H9 (cell line): ENCODE measurements at regions not wholly inside any gene's neighbourhood (a gene's known extent, or its start where the extent isn't known, plus 50 kb on each side); places are given as distances from the start of the nearest gene placed in this dataset.

ENCODE experiments used
- DNase-seq: peaks from one replicate; pipeline ENCODE4 v3.0.0-alpha.2; 2017
- H2AFZ ChIP-seq: one replicate; pipeline ENCODE4 v1.6.1; 2013; ENCODE audit warnings: mild to moderate bottlenecking, low read length, control low read depth, moderate library complexity
- H2AK5ac ChIP-seq: 2 replicates; pipeline ENCODE4 v1.6.1; 2013; ENCODE audit warnings: low read length, control low read depth, mixed read lengths; ENCODE audit not compliant: insufficient read length
- H2BK120ac ChIP-seq: one replicate; pipeline ENCODE4 v1.6.1; 2013; ENCODE audit warnings: low read depth, mild to moderate bottlenecking, low read length, control low read depth, inconsistent platforms; ENCODE audit not compliant: poor library complexity, severe bottlenecking
- H2BK12ac ChIP-seq: 2 replicates; pipeline ENCODE4 v1.6.1; 2013; ENCODE audit warnings: low read length, control low read depth, mixed read lengths, low read depth; ENCODE audit not compliant: insufficient read length
- H2BK15ac ChIP-seq: 2 replicates; pipeline ENCODE4 v1.6.1; 2013; ENCODE audit warnings: low read depth, low read length, control low read depth
- H2BK20ac ChIP-seq: one replicate; pipeline ENCODE4 v1.6.1; 2013; ENCODE audit warnings: low read depth, mild to moderate bottlenecking, low read length, control low read depth, inconsistent platforms; ENCODE audit not compliant: poor library complexity, severe bottlenecking
- H2BK5ac ChIP-seq: 2 replicates; pipeline ENCODE4 v1.6.1; 2013; ENCODE audit warnings: low read length, control low read depth, mixed read lengths; ENCODE audit not compliant: insufficient read length
- H3K14ac ChIP-seq: 2 replicates; pipeline ENCODE4 v1.6.1; 2013; ENCODE audit warnings: low read length, control low read depth; ENCODE audit not compliant: insufficient read depth
- H3K18ac ChIP-seq: 2 replicates; pipeline ENCODE4 v1.6.1; 2013; ENCODE audit warnings: low read depth, mild to moderate bottlenecking, mixed read lengths, low read length, control low read depth; ENCODE audit not compliant: insufficient read length
- H3K23ac ChIP-seq: 2 replicates; pipeline ENCODE4 v1.6.1; 2013; ENCODE audit warnings: low read length, control low read depth, mixed read lengths, low read depth; ENCODE audit not compliant: insufficient read length
- H3K23me2 ChIP-seq: 2 replicates; pipeline ENCODE4 v1.6.1; 2013; ENCODE audit warnings: low read depth, mild to moderate bottlenecking, mixed read lengths, low read length, control low read depth; ENCODE audit not compliant: insufficient read length, poor library complexity, severe bottlenecking
- H3K27ac ChIP-seq: 2 replicates; pipeline ENCODE4 v1.5.1; 2013; ENCODE audit warnings: low read length, control low read depth, mixed read lengths, low read depth; ENCODE audit not compliant: insufficient read length
- H3K27me3 ChIP-seq: 2 replicates; pipeline ENCODE4 v1.6.1; 2013; ENCODE audit warnings: low read length, control low read depth, inconsistent platforms; ENCODE audit not compliant: insufficient read depth
- H3K4ac ChIP-seq: 2 replicates; pipeline ENCODE4 v1.6.1; 2013; ENCODE audit warnings: low read depth, mild to moderate bottlenecking, control low read depth, inconsistent platforms, low read length, moderate library complexity
- H3K4me1 ChIP-seq: 2 replicates; pipeline ENCODE4 v1.6.1; 2013; ENCODE audit warnings: low read length, control low read depth, inconsistent platforms; ENCODE audit not compliant: insufficient read depth
- H3K4me2 ChIP-seq: 2 replicates; pipeline ENCODE4 v1.6.1; 2013; ENCODE audit warnings: low read length, control low read depth, mixed read lengths; ENCODE audit not compliant: insufficient read length, insufficient read depth
- H3K56ac ChIP-seq: 2 replicates; pipeline ENCODE4 v1.6.1; 2013; ENCODE audit warnings: low read depth, mild to moderate bottlenecking, mixed read lengths, low read length, control low read depth; ENCODE audit not compliant: insufficient read length
- H3K79me1 ChIP-seq: 2 replicates; pipeline ENCODE4 v1.6.1; 2013; ENCODE audit warnings: low read depth, mild to moderate bottlenecking, moderate library complexity, low read length, control low read depth, inconsistent platforms; ENCODE audit not compliant: insufficient read depth, poor library complexity, severe bottlenecking
- H3K79me2 ChIP-seq: 2 replicates; pipeline ENCODE4 v1.6.1; 2013; ENCODE audit warnings: low read length, control low read depth, inconsistent platforms; ENCODE audit not compliant: insufficient read depth
- H3K9ac ChIP-seq: 2 replicates; pipeline ENCODE4 v1.6.1; 2013; ENCODE audit warnings: low read length, control low read depth, mixed read lengths; ENCODE audit not compliant: insufficient read length; ENCODE audit errors: extremely low read depth
- H3K9me3 ChIP-seq: one replicate; pipeline ENCODE4 v1.6.1; 2013; ENCODE audit warnings: low read depth, low read length, inconsistent platforms; ENCODE audit not compliant: control insufficient read depth
- H3T11ph ChIP-seq: one replicate; pipeline ENCODE4 v1.6.1; 2013; ENCODE audit warnings: mild to moderate bottlenecking, low read length, control low read depth, inconsistent platforms
- H4K20me1 ChIP-seq: one replicate; pipeline ENCODE4 v1.6.1; 2013; ENCODE audit not compliant: control insufficient read depth, insufficient read length, insufficient read depth
- H4K5ac ChIP-seq: 2 replicates; pipeline ENCODE4 v1.6.1; 2013; ENCODE audit warnings: low read depth, mild to moderate bottlenecking, mixed read lengths, low read length, control low read depth; ENCODE audit not compliant: insufficient read length
- H4K8ac ChIP-seq: replicated peaks from 2 replicates; pipeline ENCODE4 v1.6.1; 2013; ENCODE audit warnings: low read length, control low read depth, mixed read lengths, low read depth; ENCODE audit not compliant: insufficient read length
- H4K91ac ChIP-seq: 2 replicates; pipeline ENCODE4 v1.6.1; 2013; ENCODE audit warnings: low read depth, mild to moderate bottlenecking, moderate library complexity, mixed read lengths, low read length, control low read depth; ENCODE audit not compliant: insufficient read length
- H3K27ac Mint-ChIP-seq, 3 experiments: 2 replicates in 2 of 3; 3 replicates in 1 of 3; pipeline ENCODE4 v1.8.0; 2020 to 2021; ENCODE audit warnings: mixed read lengths in 3 of 3, mild to moderate bottlenecking in 1 of 3, moderate library complexity in 1 of 3
- H3K27me3 Mint-ChIP-seq: 2 replicates; pipeline ENCODE4 v1.8.0; 2021; ENCODE audit warnings: low read depth, mild to moderate bottlenecking, moderate library complexity, mixed read lengths
- H3K36me3 Mint-ChIP-seq, 3 experiments: 2 replicates in 2 of 3; 3 replicates in 1 of 3; pipeline ENCODE4 v1.8.0; 2020 to 2021; ENCODE audit warnings: low read depth in 3 of 3, mixed read lengths in 3 of 3; ENCODE audit not compliant: insufficient read depth in 1 of 3
- H3K4me1 Mint-ChIP-seq, 2 experiments: 2 replicates each; pipeline ENCODE4 v1.8.0; 2020; ENCODE audit warnings: mixed read lengths in 2 of 2
- H3K4me3 Mint-ChIP-seq, 2 experiments: 2 replicates in 1 of 2; 3 replicates in 1 of 2; pipeline ENCODE4 v1.8.0; 2020 to 2021; ENCODE audit warnings: mild to moderate bottlenecking in 2 of 2, mixed read lengths in 2 of 2, moderate library complexity in 1 of 2
- H3K9me3 Mint-ChIP-seq, 2 experiments: 2 replicates in 1 of 2; 3 replicates in 1 of 2; pipeline ENCODE4 v1.8.0; 2020; ENCODE audit warnings: mild to moderate bottlenecking in 2 of 2, mixed read lengths in 2 of 2, moderate library complexity in 1 of 2
- CTCF ChIP-seq: fragments of 200-600 bp; sonication (generic); conservative IDR thresholded peaks from 3 replicates; pipeline ENCODE4 v1.8.0; 2021; ENCODE audit warnings: antibody characterized with exemption, mild to moderate bottlenecking
- whole genome bisulfite sequencing: extraction: QIAGEN DNeasy Blood & Tissue Kit; methylation state at CpG from one replicate; pipeline ENCODE4 v1.1.7; 2013; ENCODE audit warnings: missing lambda C conversion rate, low lambda C conversion rate, mixed read lengths; ENCODE audit not compliant: insufficient read length; ENCODE audit errors: extremely low coverage; 5-methylcytosine and 5-hydroxymethylcytosine counted together

DNA sequence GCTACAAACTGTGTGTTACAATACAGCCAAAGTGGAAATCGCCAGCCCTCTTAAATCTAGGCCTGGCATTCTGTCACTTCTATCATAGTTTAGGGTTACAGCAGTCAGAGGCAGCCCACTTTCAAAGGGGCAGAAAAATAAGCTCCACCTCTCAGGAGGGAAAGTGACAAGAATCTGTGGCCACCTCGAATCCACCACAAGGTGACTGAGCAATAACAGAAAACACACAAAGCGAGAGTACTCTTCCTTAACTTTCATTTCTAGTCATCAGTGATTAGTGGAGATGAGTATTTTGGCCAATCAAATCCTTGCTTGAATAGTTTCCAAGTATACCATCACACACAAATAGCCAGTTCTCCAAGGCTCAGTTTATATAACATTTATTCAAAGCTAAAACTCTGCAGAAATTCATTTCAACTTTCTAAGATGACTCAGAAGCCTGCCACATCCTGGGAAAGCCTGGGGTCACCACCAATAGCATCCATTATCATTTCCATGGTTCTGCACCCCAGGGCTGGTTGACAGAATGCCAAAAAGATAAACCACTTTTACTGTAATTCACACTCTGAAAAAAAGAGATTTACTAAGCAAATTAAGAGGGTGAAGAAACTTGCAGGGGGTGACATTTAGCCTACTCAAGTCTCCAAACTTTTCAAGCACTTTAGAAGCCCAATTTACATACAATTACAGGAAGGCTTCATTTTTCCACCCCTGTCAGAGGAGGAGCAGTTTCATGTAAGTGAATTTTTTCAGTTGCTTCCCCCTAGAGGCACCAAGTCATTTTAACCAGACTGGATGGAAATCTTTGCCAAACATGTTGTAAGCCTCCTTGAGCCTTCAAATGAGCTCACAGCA, 66.8 kb downstream of the SALL1 start:
- Histone ChIP-seq H3T11ph (no peak overlapping the region), H3K27ac (no peak overlapping the region), H2BK12ac (no peak overlapping the region), H3K4me1 (no peaks in the 10 kb centered on the region; the same call in 1 of the 2 replicates), H3K9ac (no peak overlapping the region), H3K9me3 (no peaks in the 10 kb centered on the region), H3K79me1 (no peaks in the 10 kb centered on the region), H2AK5ac (no peak overlapping the region), H2BK120ac (no peak overlapping the region), H3K14ac (no peak overlapping the region), H3K23me2 (no peaks in the 10 kb centered on the region), H3K23ac (no peak overlapping the region), H3K79me2 (no peaks in the 10 kb centered on the region), H2BK15ac (no peak overlapping the region), H3K18ac (no peak overlapping the region), H3K4me2 (no peak overlapping the region), H3K4ac (no peak overlapping the region), H2BK20ac (no peak overlapping the region), H3K56ac (no peak overlapping the region), H4K20me1 (no peaks in the 10 kb centered on the region), H2BK5ac (no peak overlapping the region), H2AFZ (no peak overlapping the region), H4K5ac (no peak overlapping the region), H4K91ac (no peak overlapping the region), H4K8ac (no peak overlapping the region), H3K27me3 (0 out of 2 replicates have a peak, but pooled peaks cover 1% of the 10 kb centered on the region)
- no peak for DNase-seq
- no CpG with 5 or more reads among the region's 3 CpGs for WGBS
- Mint-ChIP-seq H3K9me3 (no peaks in the 10 kb centered on the region; a peak in 1 of 5 replicates), H3K4me3 (no peak overlapping the region; a peak in 1 of 5 replicates), H3K36me3 (no peaks in the 10 kb centered on the region; a peak in 1 of 7 replicates), H3K4me1 (peaks cover 17 to 25% of the 10 kb centered on the region in 2 experiments), H3K27ac (no peak overlapping the region), H3K27me3 (peaks cover 4% of the 10 kb centered on the region)
- peak; percentile 28; the same call in 2 of the 3 replicates for TF ChIP-seq CTCF
